ENCODE measurements at regions not wholly inside any gene's neighbourhood (a gene's known extent, or its start where the extent isn't known, plus 50 kb on each side); places are given as distances from the start of the nearest gene placed in this dataset.
"Not testable (repeated sequence)": the region's sequence is repeated elsewhere in the genome, so short reads cannot be mapped to it uniquely, and the experiment has no call there.

- no peak for TF ChIP-seq E2F5 (CRISPR knock-in tag; IDR thresholded peaks at IDR 0.05)
Measured at GRCh38 chr2:37579192-37579713, 92.2 kb downstream of the CDC42EP3 start (continued).

GRCh38 chr2:37579949-37580348 lies 91.5 kb downstream of the CDC42EP3 start:
- DNase-seq (ENCODE audit: low spot score); H3K36me3 Mint-ChIP-seq; H3K27ac Mint-ChIP-seq; H3K27me3 Mint-ChIP-seq (ENCODE audit: low read depth); ATAC-seq; POLR2A ChIA-PET; H3K4me3 Mint-ChIP-seq: not testable (repeated sequence)
- H3K4me1 Mint-ChIP-seq: peaks cover 10% of the 10 kb centered on the region
- H3K9me3 Mint-ChIP-seq: peaks cover 24% of the 10 kb centered on the region
- CTCF ChIA-PET: interaction anchor here (1.2 kb wide), 1 partner anchor 198 kb away, joined by 4 read pairs; no protein-coding TSS in a partner anchor

GRCh38 chr2:37581433-37581832 lies 90.0 kb downstream of the CDC42EP3 start:
- Mint-ChIP-seq H3K4me1 (peaks cover 23% of the 10 kb centered on the region), H3K9me3 (peaks cover 19% of the 10 kb centered on the region), H3K36me3 (peaks cover 6% of the 10 kb centered on the region), H3K27me3 (ENCODE audit: low read depth) (no peaks in the 10 kb centered on the region; the same call in 1 of the 2 replicates), H3K4me3 (no peak overlapping the region), H3K27ac (no peak overlapping the region)
- DNase-seq (ENCODE audit: low spot score) (no peak), ATAC-seq (no peak)
- TF ChIP-seq STAT6 (CRISPR knock-in tag; conservative IDR thresholded peaks at IDR 0.05; ENCODE audit: low read depth) (no peak), E2F1 (CRISPR knock-in tag; IDR thresholded peaks at IDR 0.05) (no peak), CTCF (IDR thresholded peaks at IDR 0.05) (no peak)
- CTCF ChIA-PET: no interaction called here
- POLR2A ChIA-PET: no interaction called here

- ATAC-seq (no peak), DNase-seq (ENCODE audit: low spot score) (no peak)
- Mint-ChIP-seq H3K27ac (no peak overlapping the region), H3K9me3 (peaks cover 14% of the 10 kb centered on the region), H3K4me3 (no peak overlapping the region), H3K27me3 (ENCODE audit: low read depth) (no peaks in the 10 kb centered on the region; the same call in 1 of the 2 replicates), H3K4me1 (peaks cover 35% of the 10 kb centered on the region), H3K36me3 (peaks cover 6% of the 10 kb centered on the region)
- no peak for TF ChIP-seq TCF7 (CRISPR knock-in tag; IDR thresholded peaks at IDR 0.05; ENCODE audit: low read depth)
- POLR2A ChIA-PET: interaction anchor here (0.6 kb wide), 1 partner anchor 856 kb away, joined by 5 read pairs; no protein-coding TSS in a partner anchor
- CTCF ChIA-PET: interaction anchor here (0.7 kb wide), 1 partner anchor 178 kb away, joined by 3 read pairs; no protein-coding TSS in a partner anchor
Measured at GRCh38 chr2:37582481-37583220, 88.8 kb downstream of the CDC42EP3 start.

- Mint-ChIP-seq H3K4me1 (peaks cover 42% of the 10 kb centered on the region), H3K27ac (no peak overlapping the region), H3K4me3 (no peak overlapping the region), H3K9me3 (peaks cover 14% of the 10 kb centered on the region), H3K27me3 (ENCODE audit: low read depth) (no peaks in the 10 kb centered on the region; the same call in 1 of the 2 replicates), H3K36me3 (peaks cover 6% of the 10 kb centered on the region)
- no peak for TF ChIP-seq ELF4 (CRISPR knock-in tag; IDR thresholded peaks at IDR 0.05; ENCODE audit: low read depth)
- POLR2A ChIA-PET: interaction anchor here (0.6 kb wide), 1 partner anchor 855 kb away, joined by 5 read pairs; no protein-coding TSS in a partner anchor
- CTCF ChIA-PET: no interaction called here
- DNase-seq (ENCODE audit: low spot score) (no peak), ATAC-seq (no peak)
Measured at GRCh38 chr2:37583402-37583801, 88.0 kb downstream of the CDC42EP3 start.

All from WTC11 (cell line).